Suppressor macrophage treated with lipopolysaccharide for 4 hours (primary cell): ENCODE measurements at regions not wholly inside any gene's neighbourhood (a gene's known extent, or its start where the extent isn't known, plus 50 kb on each side); places are given as distances from the start of the nearest gene placed in this dataset.

Source experiments
- DNase-seq: peaks from one replicate; pipeline ENCODE4 v3.0.0-alpha.2; 2020

- DNase-seq = no peak
Measured at GRCh38 chr13:88103824-88104223, 432.7 kb downstream of the SLITRK5 start.

- peak; percentile 48 for DNase-seq
Measured at GRCh38 chr13:88104576-88104975, 433.4 kb downstream of the SLITRK5 start.

- DNase-seq = no peak
Measured at GRCh38 chr13:88107570-88107969, 436.4 kb downstream of the SLITRK5 start.

GRCh38 chr13:88112526-88112925, 441.4 kb downstream of the SLITRK5 start:
- peak; percentile 5 for DNase-seq

GRCh38 chr13:88115976-88116375, 444.8 kb downstream of the SLITRK5 start:
- no peak for DNase-seq

GRCh38 chr13:88118952-88119351, 447.8 kb downstream of the SLITRK5 start:
- DNase-seq = no peak

GRCh38 chr13:88124142-88124541, 453.0 kb downstream of the SLITRK5 start:
- DNase-seq = no peak

- DNase-seq = no peak
Measured at GRCh38 chr13:88125055-88125454, 453.9 kb downstream of the SLITRK5 start.

GRCh38 chr13:88136098-88136790, 465.1 kb downstream of the SLITRK5 start:
- no peak for DNase-seq

GRCh38 chr13:88142653-88143052, 471.5 kb downstream of the SLITRK5 start:
- DNase-seq = no peak

GRCh38 chr13:88144580-88144979, 473.4 kb downstream of the SLITRK5 start:
- no peak for DNase-seq

GRCh38 chr13:88153353-88153752, 482.2 kb downstream of the SLITRK5 start:
- DNase-seq = no peak

- DNase-seq = no peak
Measured at GRCh38 chr13:88154001-88154400, 482.8 kb downstream of the SLITRK5 start.

- DNase-seq = no peak
Measured at GRCh38 chr13:88162076-88162702, 491.0 kb downstream of the SLITRK5 start.

GRCh38 chr13:88176231-88176630, 505.1 kb downstream of the SLITRK5 start:
- no peak for DNase-seq

GRCh38 chr13:88183440-88183839, 512.3 kb downstream of the SLITRK5 start:
- no peak for DNase-seq

- DNase-seq = no peak
Measured at GRCh38 chr13:88188986-88189385, 517.8 kb downstream of the SLITRK5 start.

GRCh38 chr13:88189728-88190127, 518.6 kb downstream of the SLITRK5 start:
- DNase-seq = no peak

- no peak for DNase-seq
Measured at GRCh38 chr13:88196106-88196505, 524.9 kb downstream of the SLITRK5 start.

GRCh38 chr13:88217372-88217771, 546.2 kb downstream of the SLITRK5 start:
- DNase-seq = no peak

GRCh38 chr13:88217883-88218282, 546.7 kb downstream of the SLITRK5 start:
- no peak for DNase-seq

- DNase-seq = no peak
Measured at GRCh38 chr13:88223958-88224357, 552.8 kb downstream of the SLITRK5 start.

- DNase-seq = no peak
Measured at GRCh38 chr13:88235441-88235840, 564.3 kb downstream of the SLITRK5 start.

GRCh38 chr13:88246239-88246638, 575.1 kb downstream of the SLITRK5 start:
- DNase-seq = no peak

GRCh38 chr13:88248393-88248792, 577.2 kb downstream of the SLITRK5 start:
- DNase-seq = no peak
